Testis (tissue), 2 donors: ENCODE measurements at regions not wholly inside any gene's neighbourhood (a gene's known extent, or its start where the extent isn't known, plus 50 kb on each side); places are given as distances from the start of the nearest gene placed in this dataset.

Experiments
- POLR2A ChIP-seq: fragments of 450-650 bp; IDR thresholded peaks from one replicate; pipeline ENCODE4 v1.6.1; 2017; ENCODE audit warnings: antibody characterized with exemption, mild to moderate bottlenecking, moderate library complexity
- TF ChIP-seq, protein P1 (sequence below), 3 experiments: fragments of 450-650 bp in 2 of 3; fragments of 200-600 bp in 1 of 3; sonication (generic) in 1 of 3; IDR thresholded peaks; one replicate each; pipeline ENCODE4 v1.5.1; 2016 to 2019; ENCODE audit warnings: antibody characterized with exemption in 3 of 3, mild to moderate bottlenecking in 2 of 3, moderate library complexity in 1 of 3

DNA sequence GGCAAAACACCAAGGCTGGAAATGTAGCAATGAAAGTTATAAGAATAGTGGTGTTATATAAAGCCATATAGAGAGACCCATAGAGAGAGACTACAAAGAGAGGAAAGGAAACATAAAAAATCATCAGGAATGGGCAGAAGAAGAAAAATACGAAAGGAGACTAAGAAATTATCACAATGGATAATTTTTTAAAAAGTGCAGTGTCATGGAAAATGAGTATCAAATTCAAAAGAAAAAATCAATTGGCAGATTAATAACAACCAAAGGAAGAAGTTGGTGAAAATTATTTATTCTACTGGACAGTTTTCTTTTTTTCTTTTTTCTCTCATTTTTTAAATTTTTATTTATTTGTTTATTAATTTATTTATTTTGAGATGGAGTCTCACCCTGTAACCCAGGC is 1488.4 kb upstream of the WWC1 start:
- TF ChIP-seq, protein P1, sequence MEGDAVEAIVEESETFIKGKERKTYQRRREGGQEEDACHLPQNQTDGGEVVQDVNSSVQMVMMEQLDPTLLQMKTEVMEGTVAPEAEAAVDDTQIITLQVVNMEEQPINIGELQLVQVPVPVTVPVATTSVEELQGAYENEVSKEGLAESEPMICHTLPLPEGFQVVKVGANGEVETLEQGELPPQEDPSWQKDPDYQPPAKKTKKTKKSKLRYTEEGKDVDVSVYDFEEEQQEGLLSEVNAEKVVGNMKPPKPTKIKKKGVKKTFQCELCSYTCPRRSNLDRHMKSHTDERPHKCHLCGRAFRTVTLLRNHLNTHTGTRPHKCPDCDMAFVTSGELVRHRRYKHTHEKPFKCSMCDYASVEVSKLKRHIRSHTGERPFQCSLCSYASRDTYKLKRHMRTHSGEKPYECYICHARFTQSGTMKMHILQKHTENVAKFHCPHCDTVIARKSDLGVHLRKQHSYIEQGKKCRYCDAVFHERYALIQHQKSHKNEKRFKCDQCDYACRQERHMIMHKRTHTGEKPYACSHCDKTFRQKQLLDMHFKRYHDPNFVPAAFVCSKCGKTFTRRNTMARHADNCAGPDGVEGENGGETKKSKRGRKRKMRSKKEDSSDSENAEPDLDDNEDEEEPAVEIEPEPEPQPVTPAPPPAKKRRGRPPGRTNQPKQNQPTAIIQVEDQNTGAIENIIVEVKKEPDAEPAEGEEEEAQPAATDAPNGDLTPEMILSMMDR (IDR thresholded peaks at IDR 0.05) = no peak
- no peak for TF ChIP-seq POLR2A
